Lower lobe of right lung (tissue), 2 donors: ENCODE measurements at regions not wholly inside any gene's neighbourhood (a gene's known extent, or its start where the extent isn't known, plus 50 kb on each side); places are given as distances from the start of the nearest gene placed in this dataset.
"Not testable (repeated sequence)": the region's sequence is repeated elsewhere in the genome, so short reads cannot be mapped to it uniquely, and the experiment has no call there.

ENCODE experiments used
- ATAC-seq, 2 donors: fragments of 200-7000 bp; cut with Tn5 transposase; one replicate each; pipeline ENCODE4 v1.9.1; 2020 to 2022; ENCODE audit warnings: mild to moderate bottlenecking in 2 of 2, moderate library complexity in 2 of 2
- DNase-seq: peaks from one replicate; pipeline ENCODE4 v3.0.0-alpha.2; 2020
- H3K27ac ChIP-seq: fragments of 200-600 bp; one replicate; pipeline ENCODE4 v1.8.0; 2022
- H3K27me3 ChIP-seq: fragments of 200-600 bp; one replicate; pipeline ENCODE4 v1.8.0; 2022; ENCODE audit warnings: low read depth
- H3K36me3 ChIP-seq: fragments of 200-600 bp; one replicate; pipeline ENCODE4 v1.8.0; 2022; ENCODE audit warnings: mild to moderate bottlenecking
- H3K4me1 ChIP-seq: fragments of 200-600 bp; one replicate; pipeline ENCODE4 v1.8.0; 2022
- H3K4me3 ChIP-seq: fragments of 200-600 bp; one replicate; pipeline ENCODE4 v1.8.0; 2022; ENCODE audit warnings: mild to moderate bottlenecking
- H3K9me3 ChIP-seq: fragments of 200-600 bp; one replicate; pipeline ENCODE4 v1.8.0; 2022
- intact Hi-C: fragments of 100-400 bp; cut with DNase I; formaldehyde crosslinking; loops from one replicate; pipeline ENCODE4 v1.11.0; 2022
- TF ChIP-seq, protein P1 (sequence below): fragments of 200-600 bp; IDR thresholded peaks from one replicate; pipeline ENCODE4 v1.8.0; 2022; ENCODE audit warnings: antibody characterized with exemption, mild to moderate bottlenecking
- donor health status: DM: no; HTN: yes; CAD: no; lungs with severe emphysema.

DNA sequence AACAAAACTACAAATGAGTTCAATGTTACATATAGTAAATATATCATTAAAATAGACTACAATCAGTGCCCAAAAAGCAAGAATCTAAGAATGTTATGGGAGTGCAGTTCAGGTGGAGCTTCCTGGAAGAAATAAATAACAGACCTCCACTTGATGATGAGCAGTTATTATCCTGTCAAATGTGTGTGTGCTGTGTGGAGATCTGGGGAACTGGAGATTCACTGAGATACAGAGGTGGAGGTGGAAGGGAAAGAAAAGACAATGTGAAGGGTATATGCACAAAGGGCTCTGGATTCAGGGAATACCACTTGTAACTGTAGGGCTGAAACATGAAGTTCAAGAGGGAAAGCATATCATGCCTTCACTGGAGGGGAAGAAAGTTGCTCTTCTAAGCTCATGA, 331.1 kb downstream of the SEMA3D start:
- no peaks in the 10 kb centered on the region for H3K4me1 ChIP-seq
- no peaks in the 10 kb centered on the region for H3K36me3 ChIP-seq
- ATAC-seq (no peak), DNase-seq (no peak)
- H3K4me3 ChIP-seq, result no peak overlapping the region
- H3K27ac ChIP-seq, result no peak overlapping the region
- no peaks in the 10 kb centered on the region for H3K9me3 ChIP-seq
- TF ChIP-seq, protein P1, sequence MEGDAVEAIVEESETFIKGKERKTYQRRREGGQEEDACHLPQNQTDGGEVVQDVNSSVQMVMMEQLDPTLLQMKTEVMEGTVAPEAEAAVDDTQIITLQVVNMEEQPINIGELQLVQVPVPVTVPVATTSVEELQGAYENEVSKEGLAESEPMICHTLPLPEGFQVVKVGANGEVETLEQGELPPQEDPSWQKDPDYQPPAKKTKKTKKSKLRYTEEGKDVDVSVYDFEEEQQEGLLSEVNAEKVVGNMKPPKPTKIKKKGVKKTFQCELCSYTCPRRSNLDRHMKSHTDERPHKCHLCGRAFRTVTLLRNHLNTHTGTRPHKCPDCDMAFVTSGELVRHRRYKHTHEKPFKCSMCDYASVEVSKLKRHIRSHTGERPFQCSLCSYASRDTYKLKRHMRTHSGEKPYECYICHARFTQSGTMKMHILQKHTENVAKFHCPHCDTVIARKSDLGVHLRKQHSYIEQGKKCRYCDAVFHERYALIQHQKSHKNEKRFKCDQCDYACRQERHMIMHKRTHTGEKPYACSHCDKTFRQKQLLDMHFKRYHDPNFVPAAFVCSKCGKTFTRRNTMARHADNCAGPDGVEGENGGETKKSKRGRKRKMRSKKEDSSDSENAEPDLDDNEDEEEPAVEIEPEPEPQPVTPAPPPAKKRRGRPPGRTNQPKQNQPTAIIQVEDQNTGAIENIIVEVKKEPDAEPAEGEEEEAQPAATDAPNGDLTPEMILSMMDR, result no peak
- intact Hi-C loops, result no loop called here
- no peaks in the 10 kb centered on the region for H3K27me3 ChIP-seq

DNA sequence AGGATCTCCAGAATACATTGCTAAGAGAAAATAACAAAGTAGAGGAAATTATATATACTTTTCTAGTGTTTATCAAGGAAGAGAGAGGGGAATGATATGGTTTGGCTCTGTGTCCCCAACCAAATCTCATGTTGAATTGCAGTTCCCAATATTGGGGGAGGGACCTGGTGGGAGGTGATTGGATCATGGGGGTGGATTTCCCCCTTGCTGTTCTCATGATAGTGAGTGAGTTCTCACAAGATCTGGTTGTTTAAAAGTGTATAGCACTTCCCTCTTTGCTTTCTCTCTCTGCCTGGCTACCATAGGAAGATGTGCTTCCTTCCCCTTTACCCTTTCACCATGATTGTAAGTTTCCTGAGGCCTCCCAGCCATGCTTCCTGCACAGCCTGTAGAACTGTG, 337.9 kb downstream of the SEMA3D start:
- intact Hi-C loops, H3K4me3 ChIP-seq, H3K36me3 ChIP-seq, H3K27me3 ChIP-seq, DNase-seq, ATAC-seq, H3K27ac ChIP-seq, H3K9me3 ChIP-seq, H3K4me1 ChIP-seq: not testable (repeated sequence)

DNA sequence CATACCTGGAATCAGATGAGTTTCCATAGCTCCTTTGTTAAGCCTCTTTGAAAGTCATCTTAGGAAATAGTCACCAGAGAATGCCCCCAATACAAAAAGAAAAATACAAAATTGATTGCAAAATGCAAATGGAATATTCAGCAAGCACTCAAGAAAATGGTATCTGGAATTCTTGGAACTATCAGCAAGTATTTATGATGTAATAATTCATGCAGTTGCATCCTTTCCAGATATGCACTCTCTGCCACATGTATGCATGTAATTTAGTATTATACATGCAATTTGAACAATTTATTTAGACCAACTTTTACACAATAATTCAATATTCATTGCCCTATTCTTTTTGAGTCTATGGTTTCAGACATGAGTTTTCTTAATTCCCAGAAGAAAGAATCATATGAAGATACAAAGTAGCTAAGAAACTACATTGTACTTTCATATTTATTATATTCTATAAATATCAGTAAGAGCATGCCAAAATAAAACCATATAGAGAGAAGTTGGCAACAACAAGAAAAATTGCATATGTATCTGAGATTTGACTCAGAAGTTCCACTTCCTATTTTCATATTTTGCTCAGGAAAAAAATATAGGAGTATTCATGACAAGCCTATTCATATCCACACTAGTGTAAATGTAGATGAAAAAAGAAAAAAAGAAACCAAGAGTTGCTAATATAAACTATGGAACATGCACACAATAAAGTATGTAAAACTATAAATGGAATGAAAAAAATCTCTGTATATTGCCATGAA, 338.5 kb downstream of the SEMA3D start:
- Histone ChIP-seq H3K27me3 (no peaks in the 10 kb centered on the region), H3K4me1 (no peaks in the 10 kb centered on the region), H3K9me3 (no peaks in the 10 kb centered on the region), H3K27ac (no peak overlapping the region), H3K36me3 (no peaks in the 10 kb centered on the region), H3K4me3 (no peak overlapping the region)
- TF ChIP-seq, protein P1, result no peak
- DNase-seq (no peak), ATAC-seq (no peak)
- intact Hi-C loops, result no loop called here

DNA sequence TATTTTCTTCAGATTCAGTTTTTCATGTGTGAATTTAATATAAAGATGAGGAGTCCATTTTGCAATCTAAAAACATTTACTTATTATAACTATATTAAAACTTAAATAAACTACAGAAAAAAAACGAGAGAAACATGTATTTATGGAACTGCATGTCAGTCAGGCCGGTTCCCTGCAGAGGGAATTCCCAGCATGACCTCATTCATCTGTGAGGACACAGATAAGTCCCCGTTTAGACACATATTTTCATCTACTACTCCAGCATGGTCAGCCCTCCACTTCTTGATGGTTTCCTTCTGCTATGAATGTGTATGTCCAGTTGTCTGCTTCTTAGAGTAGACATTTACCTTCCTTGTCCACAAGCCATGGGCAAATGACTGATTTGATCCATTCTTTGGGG, 339.1 kb downstream of the SEMA3D start:
- H3K27ac ChIP-seq, result no peak overlapping the region
- ATAC-seq (no peak), DNase-seq (no peak)
- no peaks in the 10 kb centered on the region for H3K4me1 ChIP-seq
- intact Hi-C loops, result no loop called here
- no peaks in the 10 kb centered on the region for H3K27me3 ChIP-seq
- H3K4me3 ChIP-seq, result no peak overlapping the region
- H3K36me3 ChIP-seq, result no peaks in the 10 kb centered on the region
- no peaks in the 10 kb centered on the region for H3K9me3 ChIP-seq
- TF ChIP-seq, protein P1, result no peak

DNA sequence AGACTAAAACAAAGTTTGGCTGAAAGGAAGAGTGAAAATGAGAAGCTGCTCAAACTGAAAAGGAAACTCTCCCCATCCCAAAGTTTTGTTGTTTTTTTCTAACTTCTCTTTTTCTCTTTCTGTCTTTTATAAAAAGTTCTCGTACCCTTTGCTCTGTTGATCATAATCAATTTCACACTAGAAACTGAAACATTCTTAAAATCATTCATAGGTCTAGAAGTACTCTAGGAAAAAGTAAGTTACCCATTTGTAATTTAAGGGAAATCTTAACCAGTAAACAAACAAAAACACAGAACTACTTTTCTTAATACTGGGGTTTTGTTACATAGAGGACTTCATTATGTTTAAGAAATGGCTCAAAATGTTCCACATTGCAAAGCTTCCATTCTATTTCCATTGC, 339.8 kb downstream of the SEMA3D start:
- Histone ChIP-seq H3K9me3 (no peaks in the 10 kb centered on the region), H3K27ac (no peak overlapping the region), H3K27me3 (no peaks in the 10 kb centered on the region), H3K4me3 (no peak overlapping the region), H3K4me1 (no peaks in the 10 kb centered on the region), H3K36me3 (no peaks in the 10 kb centered on the region)
- intact Hi-C loops, result no loop called here
- no peak for ATAC-seq
- no peak for DNase-seq
- TF ChIP-seq, protein P1, result no peak

DNA sequence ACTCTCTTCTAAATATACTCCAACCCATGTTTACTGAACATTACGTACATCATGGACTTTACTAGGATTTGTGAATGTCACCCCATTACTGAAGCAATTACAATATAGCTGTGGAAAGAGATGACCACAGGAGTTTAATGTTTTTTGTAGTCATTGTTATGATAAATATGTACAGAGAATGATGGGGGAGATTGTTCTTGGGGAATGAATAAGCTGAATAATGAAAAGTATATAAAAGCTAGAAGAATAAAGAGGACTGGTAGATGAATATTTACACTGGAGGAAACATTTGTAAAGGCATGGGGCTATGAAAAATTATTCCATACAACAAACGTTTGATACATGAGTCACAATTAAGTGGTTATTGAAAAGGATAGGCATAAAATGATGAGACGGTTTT, 340.9 kb downstream of the SEMA3D start:
- Histone ChIP-seq H3K4me3 (no peak overlapping the region), H3K27me3 (no peaks in the 10 kb centered on the region), H3K4me1 (no peaks in the 10 kb centered on the region), H3K9me3 (no peaks in the 10 kb centered on the region), H3K36me3 (no peaks in the 10 kb centered on the region), H3K27ac (no peak overlapping the region)
- intact Hi-C loops, result no loop called here
- DNase-seq (no peak), ATAC-seq (no peak)
- TF ChIP-seq, protein P1, result no peak
